ENCODE measurements at regions not wholly inside any gene's neighbourhood (a gene's known extent, or its start where the extent isn't known, plus 50 kb on each side); places are given as distances from the start of the nearest gene placed in this dataset.

DNA sequence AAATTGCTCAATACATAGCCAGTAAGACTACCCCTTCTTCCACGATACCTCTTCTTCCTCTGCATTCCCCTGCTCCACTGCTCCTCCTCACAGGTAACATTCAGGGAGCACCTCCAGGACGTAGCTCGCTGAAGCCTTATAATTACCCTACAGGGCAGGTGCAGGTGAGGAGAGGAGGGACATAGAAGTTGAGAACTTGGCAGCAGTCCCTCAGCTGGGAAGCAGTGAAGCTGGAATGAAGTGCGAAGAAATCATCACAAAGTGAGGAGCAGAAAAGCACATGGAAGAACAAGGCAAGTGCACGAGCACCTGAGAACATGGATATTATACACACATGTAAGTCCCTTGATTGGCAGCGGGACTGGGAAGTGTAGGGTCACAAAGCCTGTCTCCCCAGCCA, 118.2 kb downstream of the HSD17B3 start:
- no peak for DNase-seq

DNA sequence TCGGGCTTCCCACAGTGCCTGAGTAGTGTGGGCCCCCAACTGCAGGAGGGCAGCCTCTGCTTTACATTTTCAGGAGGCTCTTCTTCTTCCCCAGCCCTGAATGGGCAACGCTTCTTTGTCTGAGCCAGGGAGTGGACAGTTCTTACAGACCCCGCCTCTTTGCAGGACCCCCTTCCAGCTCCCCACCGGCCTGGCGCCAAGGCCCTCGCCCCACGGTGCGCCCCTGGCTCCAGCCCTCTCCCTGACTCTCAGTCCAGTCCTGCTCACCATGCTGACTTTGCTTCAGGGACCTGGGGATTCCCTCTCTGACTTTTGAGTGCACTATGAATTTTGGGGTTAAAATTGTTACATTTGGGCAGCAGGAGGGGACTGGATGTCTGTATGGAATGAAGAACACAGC, 123.8 kb downstream of the HSD17B3 start:
- DNase-seq: no peak

DNA sequence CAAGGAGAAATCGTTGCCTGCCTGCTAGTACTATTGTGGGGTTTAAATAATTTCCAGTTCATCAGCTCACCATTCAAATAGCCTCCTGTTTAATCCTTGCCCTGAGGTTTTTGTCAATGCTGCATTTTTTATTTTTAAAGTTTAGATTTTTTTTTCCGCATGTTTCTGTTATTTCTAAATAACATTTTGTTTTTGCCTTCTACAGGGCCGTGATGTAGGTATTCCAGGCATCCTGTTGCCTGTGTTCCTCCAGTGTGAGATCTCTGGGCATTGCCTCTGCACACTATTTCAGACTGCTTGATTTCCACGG, 124.3 kb downstream of the HSD17B3 start:
- DNase-seq: no peak

DNA sequence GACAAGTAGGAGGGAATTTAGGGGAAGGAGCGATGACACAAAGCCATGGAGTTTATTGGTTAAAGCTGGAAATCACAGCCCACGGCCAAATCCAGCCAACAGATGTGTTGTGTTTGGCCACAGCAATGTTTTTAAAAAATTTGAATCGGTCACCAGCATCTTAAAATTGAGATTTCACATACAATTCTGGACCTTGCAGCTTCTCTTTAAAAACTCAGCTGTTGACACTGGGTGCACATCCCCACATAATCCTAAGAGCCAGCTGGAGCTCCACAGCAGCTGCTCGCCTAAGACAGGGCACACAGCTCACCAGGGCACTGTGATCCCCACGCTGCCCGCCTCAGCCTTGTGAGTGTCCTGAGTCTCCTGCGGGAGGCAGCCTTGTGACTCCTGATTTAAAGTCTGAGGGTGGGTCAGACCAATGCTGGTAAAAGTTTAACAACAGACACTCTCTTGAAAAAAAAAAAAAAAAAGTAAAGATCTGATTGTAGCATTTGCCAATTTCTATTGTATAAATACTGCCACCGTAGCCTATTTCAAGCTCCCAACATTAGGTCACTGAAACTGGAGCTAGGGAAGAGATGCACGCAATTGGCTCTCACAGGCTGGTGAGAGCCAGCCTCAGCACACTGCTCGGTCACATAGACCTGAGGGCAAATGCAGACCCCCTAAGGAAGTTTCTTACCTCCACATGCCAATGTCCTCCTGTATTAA, 124.8 kb downstream of the HSD17B3 start:
- DNase-seq: peak; percentile 33

DNA sequence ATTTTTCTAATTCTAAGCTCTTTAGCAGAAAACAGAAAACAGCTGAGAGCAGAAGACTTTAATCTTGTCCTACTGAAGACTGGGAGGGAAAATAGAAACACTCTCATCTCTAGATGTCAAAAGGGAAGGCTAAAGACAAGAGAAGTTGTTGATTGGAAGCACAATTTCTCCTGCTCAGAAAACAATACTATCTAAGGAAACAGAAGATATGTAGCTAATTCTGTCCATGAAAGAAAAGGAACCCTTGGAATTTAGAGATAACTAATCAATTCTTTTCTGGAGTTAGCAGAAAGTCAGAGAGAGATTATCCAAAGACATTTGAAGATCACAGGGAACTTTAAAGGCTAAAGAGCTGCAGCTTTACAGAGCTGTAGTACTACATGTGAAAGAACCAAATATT, 126.2 kb downstream of the HSD17B3 start:
- no peak for DNase-seq

DNA sequence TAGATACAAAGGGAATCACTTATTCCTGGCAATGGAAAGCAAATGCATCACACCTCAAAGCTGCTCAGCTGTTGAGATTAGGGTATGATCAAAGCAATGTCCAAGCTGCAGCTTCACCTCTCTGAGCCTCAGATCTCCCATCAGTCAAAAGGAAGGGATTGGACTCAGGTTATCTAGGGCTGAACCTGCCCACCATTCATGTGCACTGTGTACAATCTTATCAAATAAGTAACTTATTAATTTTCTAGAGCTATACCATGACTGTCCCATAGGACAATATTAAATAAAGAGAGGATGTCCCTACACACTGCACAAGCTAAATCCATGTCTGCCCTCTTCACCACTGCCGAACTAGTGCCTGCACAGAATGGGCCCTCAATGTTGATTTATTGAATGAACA, 127.0 kb downstream of the HSD17B3 start:
- no peak for DNase-seq

DNA sequence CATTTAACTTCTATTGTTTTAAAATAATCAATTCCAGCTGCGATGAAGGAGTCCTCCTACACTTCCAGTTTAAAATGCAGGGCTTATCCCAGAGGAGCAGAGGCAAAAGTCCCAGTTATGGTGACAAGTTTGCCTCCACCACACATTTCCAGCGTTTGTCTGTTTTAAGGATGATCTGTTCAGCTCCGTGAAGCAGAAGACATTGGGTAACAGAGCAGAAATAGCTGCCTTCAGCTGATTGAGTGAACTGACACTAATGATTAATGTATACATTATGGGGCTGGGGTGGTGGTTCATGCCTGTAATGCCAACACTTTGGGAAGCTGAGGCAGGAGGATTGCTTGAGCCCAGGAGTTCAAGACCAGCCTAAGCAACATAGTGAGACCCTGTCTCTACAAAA, 127.6 kb downstream of the HSD17B3 start:
- DNase-seq: no peak

DNA sequence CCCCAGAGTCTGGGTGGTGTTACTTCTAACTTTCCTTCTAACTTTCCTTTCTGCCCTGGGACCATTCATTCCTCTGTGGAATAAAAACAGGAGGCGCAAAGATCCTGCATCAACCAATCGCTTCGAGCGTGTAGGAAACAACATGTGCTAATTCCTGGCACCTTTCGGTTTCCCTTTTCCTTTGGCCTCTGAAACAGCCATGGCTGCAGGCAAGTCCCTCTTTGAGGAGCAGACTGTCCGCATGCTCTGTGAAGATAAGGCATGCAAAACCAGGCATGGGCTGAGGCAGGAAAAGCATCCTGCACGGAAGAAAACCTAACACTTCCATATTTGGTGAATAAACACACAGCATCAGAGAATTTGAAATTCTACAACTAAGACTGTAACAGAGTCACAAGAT, 128.3 kb downstream of the HSD17B3 start:
- DNase-seq: no peak

DNA sequence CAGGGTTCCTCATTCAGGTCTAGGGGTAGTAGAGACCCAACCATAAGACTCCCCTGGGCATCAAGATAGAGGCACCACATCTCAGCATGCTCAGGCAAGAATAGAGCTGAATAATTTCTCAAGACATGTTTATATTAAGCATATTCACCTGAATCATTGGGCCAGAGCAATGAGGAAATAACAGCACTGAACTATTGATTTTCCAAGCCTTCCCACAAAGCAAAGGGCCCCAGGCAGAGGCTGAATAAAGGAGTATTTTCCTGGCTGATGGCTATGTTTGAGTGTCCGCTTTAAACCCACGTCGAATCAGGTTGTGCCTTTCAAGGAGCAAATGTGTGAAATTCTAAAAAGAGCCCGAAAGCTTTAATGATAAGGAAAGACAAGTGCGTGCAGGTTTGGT, 129.2 kb downstream of the HSD17B3 start:
- no peak for DNase-seq

DNA sequence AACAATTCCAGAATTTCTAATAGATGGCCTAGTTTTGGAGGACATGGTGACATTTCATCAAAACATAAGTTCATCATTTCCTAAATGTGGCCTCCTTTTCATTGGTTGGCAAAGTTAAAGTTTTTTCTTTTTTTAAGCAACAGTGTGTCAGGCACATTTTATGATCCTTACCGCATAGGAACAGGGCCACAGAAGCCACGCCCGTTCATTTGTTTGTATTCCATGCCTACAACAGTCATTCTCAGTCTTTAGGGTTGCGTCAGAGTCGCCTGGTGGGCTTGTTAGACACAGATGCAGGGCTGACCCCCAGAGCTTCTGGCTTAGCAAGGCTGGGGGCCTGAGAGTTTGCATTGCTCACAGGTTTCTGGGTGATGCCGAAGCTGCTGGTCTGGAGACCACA, 130.2 kb downstream of the HSD17B3 start:
- DNase-seq: no peak

DNA sequence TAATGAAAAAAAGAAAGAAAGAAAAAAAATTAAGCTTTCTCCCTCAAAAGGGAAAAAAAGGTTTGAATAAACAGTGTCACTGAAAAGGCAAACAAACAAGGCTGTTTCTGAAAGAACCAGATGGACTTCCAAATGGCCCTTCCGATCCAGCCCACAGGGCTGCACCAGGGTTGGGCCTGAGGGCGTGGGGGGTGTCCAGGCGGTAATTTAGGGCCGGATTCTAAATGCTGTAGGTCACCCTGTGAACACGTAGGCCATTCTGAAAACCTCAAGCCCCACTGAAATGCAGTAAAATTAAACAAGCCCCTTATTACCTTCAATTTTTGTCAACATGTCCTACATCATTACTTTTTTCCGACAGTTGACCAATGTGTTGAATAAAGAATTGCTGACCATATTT, 132.1 kb downstream of the HSD17B3 start:
- DNase-seq: peak; percentile 59

DNA sequence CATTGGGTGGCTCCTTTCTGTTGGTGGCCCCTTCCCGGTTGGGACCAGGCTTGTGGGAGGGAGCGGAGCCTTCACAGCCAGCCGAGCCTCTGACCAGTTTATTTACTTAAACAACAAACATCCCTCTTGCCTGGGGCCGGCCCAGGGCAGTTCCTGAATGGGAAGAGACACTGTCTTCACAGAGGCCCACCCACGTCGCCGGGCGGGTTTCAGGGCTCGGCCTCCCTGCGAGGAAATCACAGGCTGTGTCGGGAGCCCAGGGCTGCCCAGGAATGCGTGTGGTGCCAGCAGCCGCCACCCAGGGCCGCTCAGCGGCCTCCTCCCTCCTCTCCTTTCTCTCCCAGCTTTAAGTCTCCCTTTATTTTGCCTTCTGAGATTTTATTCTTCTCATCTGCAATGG, 132.5 kb downstream of the HSD17B3 start:
- peak; percentile 69 for DNase-seq

DNA sequence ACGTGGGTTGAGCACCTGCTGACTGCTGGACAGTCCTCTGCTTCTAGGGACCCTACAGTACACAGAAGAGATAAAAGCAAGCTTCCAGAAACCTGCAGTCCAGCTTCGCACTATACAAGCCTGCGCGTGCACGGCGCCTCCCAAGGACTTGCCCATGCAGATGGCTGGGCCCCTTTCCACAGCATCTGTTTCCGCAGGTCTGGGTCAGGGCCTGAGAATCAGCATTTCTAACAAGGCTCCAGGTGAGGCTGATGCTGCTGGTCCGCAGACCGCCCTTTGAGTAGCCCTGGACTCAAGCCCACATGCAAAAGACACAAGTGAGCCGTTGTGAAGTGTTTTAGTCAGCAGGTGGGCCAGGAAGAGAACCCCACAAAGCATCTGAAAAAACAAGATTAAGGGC, 133.1 kb downstream of the HSD17B3 start:
- no peak for DNase-seq

DNA sequence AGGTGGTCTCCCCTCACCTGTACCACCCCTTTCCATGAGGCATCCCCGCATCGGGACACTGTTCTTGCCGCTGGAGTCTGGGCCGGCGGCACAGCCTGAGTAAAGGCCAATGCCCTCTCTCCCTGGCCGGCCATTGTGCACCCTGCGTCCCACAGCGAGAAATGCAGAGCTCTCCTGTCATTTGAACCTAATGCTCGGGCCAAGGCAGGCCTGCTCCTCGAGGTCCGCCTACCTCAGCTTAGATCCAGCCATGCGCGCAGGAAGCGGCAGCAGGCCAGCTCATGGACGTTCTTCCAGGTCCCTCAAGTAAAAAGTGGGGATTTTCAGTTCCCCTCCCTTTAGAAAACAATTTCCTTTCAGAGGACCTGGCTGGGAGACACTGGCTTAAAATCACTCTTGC, 135.0 kb downstream of the HSD17B3 start:
- no peak for DNase-seq

DNA sequence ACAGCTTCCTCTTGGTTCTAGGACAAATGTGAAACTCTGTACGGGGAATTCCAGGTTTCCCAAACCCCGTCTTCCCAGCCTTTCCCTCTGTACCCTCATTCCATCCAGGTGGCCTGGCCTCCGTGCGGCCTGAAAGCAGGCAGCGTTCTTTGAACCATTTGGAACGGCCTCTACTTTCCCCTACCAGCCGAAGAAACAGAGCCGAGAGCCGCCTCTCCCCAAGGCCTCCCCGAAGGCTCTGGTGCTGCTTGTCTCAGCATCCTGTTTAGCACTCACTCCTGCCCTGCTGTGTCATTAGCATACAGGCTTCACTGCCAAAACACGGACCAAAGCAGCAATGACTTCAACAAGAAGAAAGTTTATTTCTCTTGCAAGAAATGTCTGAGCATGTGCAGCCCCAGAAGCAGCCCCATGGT, 137.7 kb downstream of the HSD17B3 start:
- DNase-seq: no peak

DNA sequence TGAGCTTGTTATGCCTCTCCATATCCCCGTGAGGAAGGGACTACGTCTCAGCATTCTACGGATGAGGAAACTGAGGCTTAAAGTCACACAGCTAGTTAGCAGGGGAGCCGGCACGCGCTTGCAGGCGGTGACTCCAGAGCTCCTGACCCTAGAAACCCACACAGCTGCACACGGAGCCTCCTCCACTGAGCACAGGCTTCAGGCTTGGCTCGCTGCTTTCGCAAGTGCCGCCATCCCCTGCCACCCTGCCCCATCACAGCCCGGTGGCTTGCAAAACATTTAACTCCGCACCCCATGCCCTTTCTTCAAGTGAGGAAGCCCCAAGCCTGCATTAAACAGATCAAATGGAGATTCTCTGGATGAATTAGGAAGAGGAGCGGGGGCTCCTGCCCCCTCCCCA, 138.3 kb downstream of the HSD17B3 start:
- DNase-seq: no peak

DNA sequence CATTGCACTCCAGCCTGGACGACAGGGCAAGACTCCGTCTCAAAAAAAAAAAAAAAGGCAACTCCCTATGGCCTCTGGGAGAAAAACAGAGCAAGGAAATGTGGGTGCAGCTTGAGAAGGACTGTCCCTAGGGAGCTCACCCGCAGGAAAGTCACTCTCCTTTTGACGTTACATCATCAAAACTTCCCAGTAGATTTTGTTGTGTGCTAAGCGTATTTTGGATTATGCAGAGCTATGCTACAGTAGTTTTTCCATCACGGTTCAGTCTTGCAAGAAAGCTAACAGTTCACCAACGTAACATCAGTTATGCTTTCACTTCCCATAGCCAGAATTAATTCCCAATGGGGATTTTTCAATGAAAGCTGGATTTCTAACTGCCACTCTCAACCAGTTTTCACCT, 138.8 kb downstream of the HSD17B3 start:
- DNase-seq: no peak

DNA sequence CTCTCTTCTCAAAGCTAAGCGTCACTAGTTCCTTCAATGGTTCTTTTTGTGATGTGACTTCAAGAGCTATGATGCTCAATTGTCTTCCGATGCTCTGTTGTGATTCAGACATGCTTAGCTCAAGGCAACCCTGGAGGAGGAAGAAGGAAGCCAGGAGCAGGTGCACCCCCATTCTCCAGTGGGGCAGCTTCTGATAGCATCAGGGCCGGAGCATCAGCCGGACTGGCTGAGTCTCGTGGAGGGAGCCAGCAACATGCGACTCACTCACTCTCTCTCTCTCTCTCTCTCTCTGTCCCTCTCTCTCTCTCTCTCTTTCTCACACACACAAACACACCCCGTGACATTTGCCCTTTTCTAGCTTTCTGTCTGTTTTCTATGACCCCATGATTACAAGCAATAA, 140.2 kb downstream of the HSD17B3 start:
- DNase-seq: no peak

DNA sequence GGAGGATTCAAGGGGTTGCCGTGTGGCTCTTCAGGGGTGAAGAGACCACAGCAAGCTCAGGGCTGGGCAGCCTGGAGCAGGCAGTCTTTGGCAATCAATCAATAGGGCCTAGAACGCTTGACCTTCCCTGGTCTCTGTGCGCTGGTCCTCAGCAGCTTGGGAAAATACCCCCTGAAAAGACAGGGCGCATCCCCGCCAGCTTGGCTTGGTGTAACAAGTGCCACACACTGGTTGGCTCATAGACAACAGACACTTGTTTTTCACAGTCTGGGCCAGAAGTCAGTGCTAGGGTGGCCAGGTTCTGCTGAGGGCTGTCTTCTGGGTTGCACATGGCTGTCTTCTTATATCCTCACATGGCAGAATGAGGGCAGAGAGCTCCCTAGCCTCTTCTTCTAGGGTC, 141.1 kb downstream of the HSD17B3 start:
- no peak for DNase-seq

DNA sequence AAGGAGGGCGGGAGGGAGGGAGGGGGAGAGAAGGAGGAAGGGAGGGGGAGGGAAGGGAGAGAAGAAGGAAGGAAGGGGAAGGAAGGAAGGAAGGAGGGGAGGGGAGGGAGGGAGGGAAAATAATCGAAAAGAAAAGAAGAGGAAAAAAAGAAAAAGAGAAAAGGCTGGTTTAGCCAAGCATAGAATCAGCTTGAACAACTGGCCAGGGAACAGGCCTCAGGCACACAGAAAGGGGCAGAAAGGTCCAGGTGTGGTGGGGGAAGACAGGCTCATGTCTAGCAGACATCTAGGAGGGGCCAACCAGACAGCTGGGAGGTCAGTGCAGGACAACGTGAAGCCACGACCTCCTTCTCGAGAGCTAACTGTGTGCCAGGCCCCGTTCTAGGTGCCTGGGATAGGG, 141.8 kb downstream of the HSD17B3 start:
- no peak for DNase-seq

DNA sequence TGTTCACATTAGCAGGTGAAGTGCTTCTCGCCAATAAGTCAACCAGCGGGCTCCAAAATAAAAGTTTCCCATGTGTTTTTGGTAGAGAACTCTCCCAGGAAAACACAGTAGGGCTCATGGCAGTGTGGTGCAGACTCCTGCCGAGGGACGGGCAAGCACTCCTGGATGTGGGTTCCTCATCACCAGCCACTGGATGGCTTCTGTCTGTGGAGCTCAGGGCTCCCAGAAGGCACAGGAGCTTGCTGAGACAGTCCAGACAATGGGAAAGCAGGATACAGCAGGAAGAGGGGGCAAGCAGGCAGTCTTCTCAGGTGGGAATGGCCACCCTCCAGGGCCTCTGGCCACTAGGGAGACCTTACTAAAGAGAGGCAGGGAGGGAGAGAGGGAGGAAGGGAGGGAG, 142.4 kb downstream of the HSD17B3 start:
- DNase-seq: no peak

DNA sequence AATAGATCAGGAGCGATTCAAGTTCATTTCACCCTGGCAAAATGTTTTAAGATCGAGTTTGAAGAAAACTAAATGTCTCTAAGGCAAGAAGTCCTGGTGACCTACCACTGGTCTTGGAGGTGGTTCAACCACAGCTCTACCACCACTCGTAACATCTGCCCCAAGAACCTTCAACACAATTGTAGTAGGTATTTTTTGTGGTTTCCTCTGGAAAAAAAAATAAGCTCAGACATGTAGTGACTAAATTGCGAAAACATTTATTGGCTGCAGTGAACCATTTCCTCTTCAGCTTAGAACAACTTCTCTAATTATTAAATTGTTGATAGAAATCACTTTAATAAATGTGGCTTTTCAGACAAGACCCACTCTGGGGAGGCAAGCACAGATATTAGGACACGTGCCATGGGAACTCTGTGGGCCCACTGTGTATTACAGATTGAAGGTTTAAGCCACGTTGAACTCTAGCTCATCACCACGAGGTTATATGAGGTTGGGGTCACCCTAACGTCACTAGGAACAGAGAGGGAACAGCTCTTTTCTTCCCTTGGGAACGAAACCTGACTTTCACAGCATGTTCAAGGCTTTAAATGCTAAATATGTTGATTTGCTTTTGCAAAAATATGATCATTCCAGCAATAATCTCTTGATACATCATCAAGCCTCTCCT, 142.9 kb downstream of the HSD17B3 start:
- no peak for DNase-seq

DNA sequence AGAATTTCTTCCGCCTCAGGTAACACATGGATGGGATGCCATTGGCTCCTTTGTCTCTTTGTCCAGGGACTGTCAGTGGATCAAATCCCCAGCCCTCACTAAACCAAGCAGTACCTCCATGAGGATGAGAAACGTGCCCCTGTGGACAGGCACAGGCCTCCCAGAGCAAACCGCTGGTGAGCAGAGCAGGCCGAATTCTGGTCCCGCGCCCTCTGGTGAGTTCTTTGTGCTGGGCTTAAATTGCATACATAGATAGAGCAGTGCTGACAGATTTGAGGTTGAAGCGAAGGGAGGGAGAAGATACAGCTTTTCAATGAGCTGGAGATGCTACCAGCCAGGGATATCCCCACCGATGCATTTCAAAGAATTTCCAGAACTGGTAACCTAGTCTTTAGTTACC, 143.8 kb downstream of the HSD17B3 start:
- no peak for DNase-seq

DNA sequence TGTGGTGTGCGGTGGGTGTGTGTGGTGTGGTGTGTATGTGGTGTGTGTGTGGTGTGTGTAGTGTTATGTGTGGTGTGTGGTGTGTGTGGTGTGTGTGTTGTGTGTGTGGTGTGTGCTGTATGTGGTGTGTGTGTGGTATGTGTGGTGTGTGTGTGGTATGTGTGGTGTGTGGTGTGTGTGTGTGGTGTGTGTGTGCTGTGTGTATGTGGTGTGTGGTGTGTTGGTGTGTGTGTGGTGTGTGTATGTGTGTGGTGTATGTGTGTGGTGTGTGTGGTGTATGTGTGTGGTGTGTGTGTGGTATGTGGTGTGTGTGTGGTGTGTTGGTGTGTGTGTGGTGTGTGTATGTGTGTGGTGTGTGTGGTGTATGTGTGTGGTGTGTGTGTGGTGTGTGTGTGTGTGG, 144.3 kb downstream of the HSD17B3 start:
- DNase-seq: no peak

Data from NCI-H69 (cell line).